GF-D8 (cell line): ENCODE measurements at regions not wholly inside any gene's neighbourhood (a gene's known extent, or its start where the extent isn't known, plus 50 kb on each side); places are given as distances from the start of the nearest gene placed in this dataset.

Source experiments
- DNase-seq: peaks from one replicate; lab custom pipeline; 2025; lab: John Stamatoyannopoulos, UW

DNA sequence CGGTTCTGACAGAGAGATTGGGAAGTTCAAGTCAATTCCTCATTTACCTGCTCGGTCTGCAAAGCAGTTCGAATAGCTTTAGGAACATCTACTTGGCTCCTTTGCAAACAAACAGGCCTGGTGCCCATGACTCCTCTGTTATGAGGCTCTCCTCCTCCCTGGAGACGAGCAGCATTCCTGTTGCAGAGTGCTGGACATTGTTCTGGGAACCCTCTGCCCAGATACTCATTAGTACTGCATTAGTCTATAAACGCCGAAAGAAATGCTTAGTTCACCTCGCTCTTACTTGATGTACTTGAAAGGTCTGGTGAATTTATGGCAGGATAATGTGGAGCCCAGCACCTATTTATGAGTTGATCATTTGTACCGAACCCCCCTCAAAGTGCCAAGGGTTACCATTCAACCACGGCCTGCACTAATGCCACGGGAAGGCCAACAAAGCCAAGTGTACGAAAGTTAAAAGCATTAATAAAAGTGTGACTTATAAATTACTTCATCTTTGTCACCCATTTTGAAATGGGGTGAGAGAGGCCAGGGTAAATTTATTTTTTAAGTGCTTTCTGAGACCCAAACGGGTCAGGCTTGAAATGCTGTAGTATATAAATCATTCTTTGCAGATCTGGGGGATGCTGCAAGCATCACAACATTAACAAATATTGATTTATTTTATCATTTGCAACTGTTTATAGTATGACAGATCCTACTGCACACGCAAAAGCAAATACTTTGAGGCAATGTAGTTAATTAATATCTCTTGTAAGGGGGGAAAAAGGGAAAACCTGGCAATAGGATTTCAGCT lies 478.9 kb upstream of the PSMD7 start:
- DNase-seq, result no peak

DNA sequence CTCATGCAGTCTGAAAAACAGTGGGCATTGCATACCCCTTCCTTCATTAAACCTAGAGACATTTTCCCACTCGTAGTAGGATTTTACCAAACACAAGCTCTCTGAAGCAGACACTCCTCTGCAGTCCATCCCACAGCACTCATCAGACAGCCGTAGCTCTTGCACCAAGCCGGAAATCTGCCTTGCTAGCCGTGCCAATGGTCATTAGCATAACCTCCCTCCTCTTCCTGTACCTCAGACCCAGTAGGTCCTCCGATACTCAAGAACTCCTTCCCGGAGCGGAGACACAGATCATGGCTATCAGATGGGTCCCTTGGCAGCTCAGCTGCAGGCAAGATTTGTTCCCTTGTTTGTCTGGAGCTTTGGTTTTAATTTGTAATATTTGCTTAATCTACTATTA lies 483.1 kb upstream of the PSMD7 start:
- DNase-seq, result no peak

DNA sequence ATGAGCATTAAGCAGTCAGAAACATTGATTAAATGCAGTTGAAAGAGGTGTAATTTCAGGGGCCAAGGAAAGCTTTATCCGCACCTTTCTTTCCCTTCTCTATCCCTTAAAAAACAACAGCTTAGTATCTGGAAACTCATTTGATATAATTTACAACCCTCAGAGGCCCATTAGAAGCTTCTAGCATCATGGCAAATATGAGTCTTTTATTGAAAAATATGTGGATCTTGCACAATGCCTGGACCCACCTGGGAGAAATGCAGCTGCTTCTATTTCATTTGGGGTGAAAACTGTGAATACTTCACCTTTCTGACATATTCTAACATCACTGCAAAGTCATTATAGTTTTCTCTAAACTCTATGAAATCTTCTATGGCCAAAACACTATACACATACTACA lies 492.2 kb upstream of the PSMD7 start:
- no peak for DNase-seq

- no peak for DNase-seq
Measured at GRCh38 chr16:73798471-73798870, 498.1 kb upstream of the PSMD7 start.

DNA sequence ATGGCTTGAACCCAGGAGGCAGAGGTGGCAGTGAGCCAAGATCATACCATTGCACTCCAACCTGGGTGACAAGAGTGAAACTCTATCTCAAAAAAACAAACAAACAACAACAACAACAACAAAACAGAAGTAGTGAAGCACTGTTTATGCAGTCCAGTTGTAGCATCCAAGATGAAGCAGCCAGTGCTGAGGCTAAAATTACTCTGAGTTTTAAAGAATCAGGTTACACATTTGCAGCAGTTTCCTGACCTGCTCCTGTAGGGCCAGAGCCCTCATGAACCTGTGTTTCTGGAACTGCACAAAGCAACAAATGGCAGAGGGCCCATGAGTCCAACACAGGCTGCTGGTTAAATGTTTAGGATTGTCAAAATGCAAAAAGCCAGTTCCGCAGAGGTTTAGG lies 499.5 kb upstream of the PSMD7 start:
- DNase-seq, result no peak

- DNase-seq, result no peak
Measured at GRCh38 chr16:73796241-73796640, 500.4 kb upstream of the PSMD7 start.

- no peak for DNase-seq
Measured at GRCh38 chr16:73794994-73795393, 501.6 kb upstream of the PSMD7 start.

GRCh38 chr16:73793871-73794437 lies 502.7 kb upstream of the PSMD7 start:
- no peak for DNase-seq

DNA sequence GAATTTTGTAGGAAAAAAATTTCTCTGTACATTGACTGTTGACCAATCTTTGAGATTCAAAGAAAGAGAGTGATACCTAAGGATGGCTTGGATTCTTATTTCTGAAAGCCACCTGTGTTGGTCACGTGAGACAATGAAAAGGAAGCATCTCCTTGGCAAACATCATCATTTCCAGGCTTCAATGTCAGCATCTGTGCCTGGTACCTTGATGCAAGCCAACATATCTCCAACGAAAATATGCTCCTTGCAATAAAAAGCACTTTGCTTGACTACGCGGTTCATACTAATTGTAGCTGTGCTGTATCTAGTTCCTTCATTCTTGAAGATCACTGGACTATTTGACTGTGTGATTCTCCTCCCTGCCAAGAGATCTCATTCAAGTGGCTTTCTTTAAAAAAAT lies 503.4 kb upstream of the PSMD7 start:
- DNase-seq, result no peak

DNA sequence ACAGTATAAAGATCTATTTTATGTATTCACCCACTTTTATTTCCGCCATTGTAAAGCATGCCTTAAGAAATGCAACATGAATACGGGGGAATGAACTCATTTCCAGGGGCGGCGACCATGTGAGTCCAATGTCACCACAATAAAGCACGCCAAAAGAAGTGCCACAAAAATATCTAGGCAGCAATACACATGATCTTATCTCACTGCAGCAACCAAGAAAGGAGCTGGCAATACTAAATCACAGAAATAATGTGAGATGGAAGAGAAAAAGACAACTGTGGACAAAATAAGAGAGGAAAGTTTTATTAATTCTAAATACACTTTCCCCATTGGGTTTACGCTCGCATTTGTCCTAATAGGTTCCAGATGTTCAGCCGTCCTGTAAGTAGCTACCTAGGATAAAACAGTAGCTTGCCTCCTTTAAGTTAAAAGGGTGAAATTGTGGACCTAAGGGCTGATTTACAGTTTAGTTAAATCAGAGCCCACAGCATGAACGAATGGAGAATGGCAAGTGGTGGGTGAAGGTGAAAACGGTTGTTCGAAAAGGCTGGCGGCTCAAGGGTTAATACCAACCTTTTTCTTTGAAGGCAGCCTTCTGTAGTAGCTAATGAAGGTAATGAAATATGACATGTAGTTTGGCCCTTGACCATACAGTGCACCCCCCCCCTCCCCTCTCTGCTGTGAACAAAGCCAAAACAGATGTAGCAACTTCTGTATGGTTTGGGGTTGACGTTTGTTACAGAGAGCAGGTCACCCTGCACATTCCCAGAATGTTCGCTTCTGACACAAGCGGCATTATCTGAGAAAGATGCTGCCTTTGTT lies 504.2 kb upstream of the PSMD7 start:
- DNase-seq, result no peak

DNA sequence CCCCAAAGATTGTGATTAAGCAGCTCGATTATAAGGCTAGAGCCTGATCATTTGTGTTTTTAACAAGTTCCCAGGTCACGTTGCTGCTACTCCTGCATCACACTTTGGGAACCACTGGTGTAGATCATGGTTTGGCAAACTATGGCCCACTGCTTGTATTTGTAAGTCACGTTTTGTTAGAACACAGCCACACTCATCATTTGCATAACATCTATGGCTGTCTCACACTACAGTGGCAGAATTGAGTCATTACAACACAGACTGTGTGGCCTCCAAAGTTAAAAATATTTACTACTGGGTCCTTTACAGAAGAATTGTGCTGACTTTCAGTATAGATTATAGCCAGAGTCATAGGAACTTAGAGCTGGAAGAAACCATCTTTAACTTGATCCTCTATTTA lies 515.3 kb upstream of the PSMD7 start:
- no peak for DNase-seq

GRCh38 chr16:73778887-73779286 lies 517.7 kb upstream of the PSMD7 start:
- no peak for DNase-seq

- no peak for DNase-seq
Measured at GRCh38 chr16:73775841-73776388, 520.7 kb upstream of the PSMD7 start.

DNA sequence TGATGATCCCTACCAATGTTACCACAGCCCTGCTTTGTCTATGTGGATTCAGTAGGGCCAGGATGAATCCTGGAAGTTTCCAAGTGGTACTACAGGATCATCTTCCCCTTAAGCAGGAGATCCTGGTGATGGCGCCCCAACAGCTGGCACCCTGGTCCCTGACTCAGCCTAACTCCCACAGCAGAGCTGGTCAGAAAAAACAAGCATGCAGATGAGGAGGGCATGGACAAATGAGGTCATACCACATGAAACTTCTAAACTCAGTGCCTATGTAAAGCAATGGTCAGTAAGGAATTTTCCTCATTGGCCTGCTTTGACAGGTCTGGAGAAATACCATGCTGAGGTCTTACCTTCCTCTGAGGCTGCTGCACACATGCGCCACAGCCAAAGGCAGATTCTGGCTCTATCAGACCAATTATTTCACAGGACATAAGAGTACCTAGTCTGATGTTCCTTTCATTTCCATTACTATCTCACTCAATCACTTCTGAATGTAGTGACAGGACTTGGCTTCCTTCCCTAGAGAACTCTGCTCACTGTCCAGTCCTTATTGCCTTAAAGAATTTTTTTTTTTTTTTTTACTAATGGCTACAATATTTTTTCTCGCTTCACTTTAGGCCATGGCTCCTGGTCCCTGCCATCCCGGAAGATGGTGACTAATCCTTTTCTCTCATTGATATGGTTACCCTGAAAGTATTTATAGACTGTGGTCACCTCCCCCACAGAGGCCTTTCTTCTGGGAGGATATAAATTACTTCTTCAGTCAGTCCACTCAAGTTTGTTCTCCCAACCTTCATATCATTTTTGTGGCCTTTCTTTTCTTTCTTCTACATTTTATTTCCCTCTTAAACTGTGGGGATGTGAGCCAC lies 525.2 kb upstream of the PSMD7 start:
- DNase-seq, result no peak

DNA sequence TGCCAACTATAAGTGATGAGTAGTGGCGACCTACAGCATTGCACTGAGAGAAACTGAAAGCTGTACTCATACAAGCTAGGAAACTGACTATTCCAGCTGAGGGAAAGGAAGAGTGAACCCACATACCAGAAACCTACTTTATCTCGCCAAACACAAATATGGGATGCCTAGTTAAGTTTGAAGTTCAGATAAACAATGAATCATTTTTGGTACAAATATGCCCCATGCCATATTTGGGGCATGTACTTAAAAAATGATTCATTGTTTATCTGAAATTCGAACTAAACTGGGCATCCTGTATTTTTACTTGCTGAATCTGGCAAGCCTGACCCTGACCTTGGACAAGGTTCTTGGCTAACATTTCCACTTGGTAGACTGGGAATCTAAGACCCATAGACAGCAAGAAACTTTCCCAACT lies 527.8 kb upstream of the PSMD7 start:
- DNase-seq, result no peak

DNA sequence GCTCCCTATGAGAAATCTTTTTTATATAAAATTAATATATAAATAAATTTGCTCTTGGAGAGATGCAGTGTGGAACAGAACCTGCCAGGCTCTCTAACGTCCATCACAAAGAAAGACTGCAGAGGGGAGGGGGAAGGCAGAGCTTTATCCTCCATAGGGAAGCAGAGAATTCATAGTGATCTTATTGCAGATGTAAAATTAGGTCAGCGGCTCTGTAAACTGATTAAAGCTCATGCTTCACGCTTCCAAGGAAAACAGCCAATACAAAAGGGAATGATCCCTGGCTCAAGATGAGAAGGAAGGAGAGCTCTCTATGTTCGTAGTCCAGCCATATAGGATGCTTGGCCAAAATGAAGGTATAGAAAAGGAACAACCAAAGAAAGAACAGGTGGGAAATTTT lies 532.3 kb upstream of the PSMD7 start:
- no peak for DNase-seq

GRCh38 chr16:73756289-73757178 lies 540.1 kb upstream of the PSMD7 start:
- DNase-seq, result no peak

GRCh38 chr16:73753931-73754330 lies 542.7 kb upstream of the PSMD7 start:
- no peak for DNase-seq

- DNase-seq, result no peak
Measured at GRCh38 chr16:73750639-73751038, 546.0 kb upstream of the PSMD7 start.

DNA sequence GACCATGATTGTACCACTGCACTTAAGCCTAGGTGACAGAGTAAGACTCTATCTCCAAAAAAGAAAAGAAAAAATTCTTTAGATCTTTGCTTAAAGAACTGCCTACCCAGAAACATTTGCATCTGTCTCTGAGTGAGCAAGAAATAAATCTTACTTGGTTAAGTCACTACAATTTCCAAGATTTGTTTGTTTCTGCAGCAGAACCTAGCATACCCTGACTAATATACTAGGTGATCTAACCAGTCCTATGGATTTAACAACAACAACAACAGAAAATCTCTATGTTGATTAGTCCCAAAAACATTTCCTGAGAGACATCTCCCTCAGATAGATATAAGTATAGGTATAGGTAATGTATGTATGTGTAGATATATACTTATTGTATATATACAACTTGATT lies 549.3 kb upstream of the PSMD7 start:
- DNase-seq, result no peak

DNA sequence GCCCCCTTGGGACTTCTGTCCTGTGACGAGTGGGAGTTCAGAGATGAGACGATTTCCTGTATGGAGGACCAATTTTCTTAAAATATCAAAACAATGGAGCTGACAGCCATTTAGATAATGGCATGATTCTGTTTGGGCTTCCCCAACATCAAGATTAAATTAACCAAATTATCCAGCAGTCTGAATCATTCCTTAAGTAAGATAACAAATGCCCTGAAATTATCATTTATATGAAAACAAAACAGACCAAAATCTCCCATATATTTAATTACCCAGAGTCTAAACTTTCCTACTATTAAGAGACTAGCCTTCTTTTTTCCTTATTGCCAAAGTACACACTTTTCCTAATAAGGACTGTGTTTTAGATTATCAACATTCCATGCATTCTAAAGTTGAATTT lies 550.1 kb upstream of the PSMD7 start:
- DNase-seq, result no peak
